ENCODE measurements at regions not wholly inside any gene's neighbourhood (a gene's known extent, or its start where the extent isn't known, plus 50 kb on each side); places are given as distances from the start of the nearest gene placed in this dataset.

DNA sequence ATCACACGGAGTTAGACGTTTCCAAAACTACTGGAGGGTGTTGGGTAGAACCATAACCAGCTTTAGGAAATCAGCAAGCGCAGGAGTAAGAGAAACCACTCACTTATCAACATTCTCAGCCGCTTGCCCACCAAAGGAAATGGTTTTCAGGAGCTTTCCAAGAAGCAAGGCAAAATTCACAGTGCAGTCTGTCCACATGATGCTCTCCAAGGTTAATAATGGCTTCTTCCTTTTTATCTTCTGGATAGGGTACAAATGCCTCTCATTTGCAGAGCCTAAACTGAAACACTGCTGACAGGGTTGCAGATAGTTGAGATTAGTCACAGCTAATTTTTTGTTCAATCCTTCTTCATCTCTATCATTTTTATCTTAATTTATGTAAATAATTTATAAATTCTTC, 705.4 kb downstream of the RAB28 start:
- Histone ChIP-seq H3K4me3 (no peak overlapping the region), H3K9me3 (no peaks in the 10 kb centered on the region), H3K27me3 (replicated peaks in 1 of 7) (no peaks in the 10 kb centered on the region), H3K27ac (no peak overlapping the region), H3K36me3 (no peaks in the 10 kb centered on the region), H3K4me1 (no peaks in the 10 kb centered on the region)
- WGBS, 5 donors: 63 to 75% (median 68%) methylated on average over 4 of the region's 4 CpGs
- TF ChIP-seq, protein P1, sequence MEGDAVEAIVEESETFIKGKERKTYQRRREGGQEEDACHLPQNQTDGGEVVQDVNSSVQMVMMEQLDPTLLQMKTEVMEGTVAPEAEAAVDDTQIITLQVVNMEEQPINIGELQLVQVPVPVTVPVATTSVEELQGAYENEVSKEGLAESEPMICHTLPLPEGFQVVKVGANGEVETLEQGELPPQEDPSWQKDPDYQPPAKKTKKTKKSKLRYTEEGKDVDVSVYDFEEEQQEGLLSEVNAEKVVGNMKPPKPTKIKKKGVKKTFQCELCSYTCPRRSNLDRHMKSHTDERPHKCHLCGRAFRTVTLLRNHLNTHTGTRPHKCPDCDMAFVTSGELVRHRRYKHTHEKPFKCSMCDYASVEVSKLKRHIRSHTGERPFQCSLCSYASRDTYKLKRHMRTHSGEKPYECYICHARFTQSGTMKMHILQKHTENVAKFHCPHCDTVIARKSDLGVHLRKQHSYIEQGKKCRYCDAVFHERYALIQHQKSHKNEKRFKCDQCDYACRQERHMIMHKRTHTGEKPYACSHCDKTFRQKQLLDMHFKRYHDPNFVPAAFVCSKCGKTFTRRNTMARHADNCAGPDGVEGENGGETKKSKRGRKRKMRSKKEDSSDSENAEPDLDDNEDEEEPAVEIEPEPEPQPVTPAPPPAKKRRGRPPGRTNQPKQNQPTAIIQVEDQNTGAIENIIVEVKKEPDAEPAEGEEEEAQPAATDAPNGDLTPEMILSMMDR (IDR thresholded peaks at IDR 0.05 in 8 of 11, conservative IDR thresholded peaks at IDR 0.05 in 3 of 11): no peak
- no peak for TF ChIP-seq POLR2A (IDR thresholded peaks at IDR 0.05)
- intact Hi-C loops (cut with DNase I; ENCODE audit: low total_unique reads): no loop called here
- no peak for DNase-seq

DNA sequence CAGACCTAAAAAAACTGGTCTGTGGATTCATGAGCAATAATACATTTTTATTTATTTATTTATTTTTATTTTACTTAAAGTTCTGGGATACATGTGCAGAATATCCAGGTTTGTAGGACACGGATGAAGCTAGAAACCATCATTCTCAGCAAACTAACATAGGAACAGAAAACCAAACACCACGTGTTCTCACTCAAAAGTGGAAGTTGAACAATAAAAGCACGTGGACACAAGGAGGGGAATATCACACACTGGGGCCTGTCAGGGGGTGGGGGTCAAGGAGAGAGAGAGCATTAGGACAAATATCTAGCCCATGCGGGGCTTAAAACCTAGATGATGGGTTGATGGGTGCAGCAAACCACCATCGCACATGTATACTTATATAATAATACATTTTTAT, 705.9 kb downstream of the RAB28 start:
- Histone ChIP-seq H3K4me3 (no peak overlapping the region), H3K27me3 (replicated peaks in 1 of 7) (no peaks in the 10 kb centered on the region), H3K9me3 (no peaks in the 10 kb centered on the region), H3K4me1 (no peaks in the 10 kb centered on the region), H3K36me3 (no peaks in the 10 kb centered on the region), H3K27ac (no peak overlapping the region)
- no peak for DNase-seq
- TF ChIP-seq POLR2A (IDR thresholded peaks at IDR 0.05) (no peak), POLR2AphosphoS5 (IDR thresholded peaks at IDR 0.05) (no peak)
- TF ChIP-seq, protein P1 (IDR thresholded peaks at IDR 0.05 in 8 of 11, conservative IDR thresholded peaks at IDR 0.05 in 3 of 11): no peak
- WGBS, 5 donors: 77 to 88% (median 82%) methylated on average over 5 of the region's 5 CpGs
- intact Hi-C loops (cut with DNase I; ENCODE audit: low total_unique reads): no loop called here

DNA sequence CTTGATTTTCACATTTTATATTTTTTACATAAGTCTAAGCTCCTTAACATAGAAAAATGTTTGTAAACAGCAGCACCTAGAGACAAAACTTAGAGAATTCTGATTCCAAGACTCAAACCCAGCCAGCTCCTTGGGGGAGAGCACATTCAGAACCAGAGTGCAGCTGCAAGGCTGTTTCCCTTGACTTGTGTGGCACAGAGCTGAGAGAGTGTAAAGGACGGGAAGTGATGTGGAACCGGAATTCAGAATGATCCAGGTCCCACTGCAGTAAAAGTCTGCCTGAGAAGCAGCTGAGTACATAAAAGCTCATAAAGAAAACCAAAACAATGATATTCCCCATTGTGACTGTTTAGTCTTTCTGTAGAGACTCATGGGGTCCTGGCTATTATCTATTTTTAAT, 713.8 kb downstream of the RAB28 start:
- Histone ChIP-seq H3K9me3 (no peaks in the 10 kb centered on the region), H3K36me3 (no peaks in the 10 kb centered on the region), H3K4me3 (no peak overlapping the region), H3K27me3 (replicated peaks in 1 of 7) (no peaks in the 10 kb centered on the region), H3K4me1 (no peaks in the 10 kb centered on the region), H3K27ac (no peak overlapping the region)
- 34 to 59% (median 49%) methylated on average over 2 of the region's 2 CpGs for WGBS, 5 donors
- intact Hi-C loops (cut with DNase I; ENCODE audit: low total_unique reads): no loop called here
- TF ChIP-seq, protein P1 (IDR thresholded peaks at IDR 0.05 in 8 of 11, conservative IDR thresholded peaks at IDR 0.05 in 3 of 11): no peak
- TF ChIP-seq POLR2AphosphoS5 (IDR thresholded peaks at IDR 0.05) (no peak), POLR2A (IDR thresholded peaks at IDR 0.05) (no peak)
- no peak for DNase-seq

DNA sequence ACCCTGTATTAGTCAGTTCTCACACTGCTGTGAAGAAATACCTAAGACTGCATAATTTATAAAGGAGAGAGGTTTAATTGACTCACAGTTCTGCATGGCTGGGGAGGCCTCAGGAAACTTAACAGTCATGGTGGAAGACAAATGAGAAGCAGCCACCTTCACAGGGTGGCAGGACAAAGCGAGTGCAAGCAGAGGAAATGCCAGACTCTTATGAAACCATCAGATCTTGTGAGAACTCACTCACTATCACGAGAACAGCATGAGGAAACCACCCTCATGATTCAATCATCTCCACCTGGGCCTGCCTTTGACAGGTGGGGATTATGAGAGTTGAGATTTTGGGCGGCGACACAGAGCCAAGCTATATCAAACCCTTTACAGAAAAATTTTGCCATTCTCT, 722.4 kb downstream of the RAB28 start:
- DNase-seq: no peak
- no peak overlapping the region for H3K4me3 ChIP-seq
- no peak overlapping the region for H3K27ac ChIP-seq
- intact Hi-C loops (cut with DNase I; ENCODE audit: low total_unique reads): no loop called here
- 65 to 70% (median 67%) methylated on average over 4 of the region's 4 CpGs for WGBS, 5 donors
- no peaks in the 10 kb centered on the region for H3K36me3 ChIP-seq
- H3K27me3 ChIP-seq (replicated peaks in 1 of 7): no peaks in the 10 kb centered on the region
- H3K9me3 ChIP-seq: peaks cover 0 to 5% (median 0%) of the 10 kb centered on the region in 8 donors
- H3K4me1 ChIP-seq: no peaks in the 10 kb centered on the region
- TF ChIP-seq POLR2AphosphoS5 (IDR thresholded peaks at IDR 0.05) (no peak), POLR2A (IDR thresholded peaks at IDR 0.05) (no peak)
- TF ChIP-seq, protein P1 (IDR thresholded peaks at IDR 0.05 in 8 of 11, conservative IDR thresholded peaks at IDR 0.05 in 3 of 11): no peak
